GM19438 (cell line): ENCODE measurements at regions not wholly inside any gene's neighbourhood (a gene's known extent, or its start where the extent isn't known, plus 50 kb on each side); places are given as distances from the start of the nearest gene placed in this dataset.
"Not testable (repeated sequence)": the region's sequence is repeated elsewhere in the genome, so short reads cannot be mapped to it uniquely, and the experiment has no call there.

Source experiments
- ATAC-seq: cut with Tn5 transposase; IDR thresholded peaks from one replicate; pipeline ENCODE4 v1.9.1; 2021; ENCODE audit warnings: low read depth; ENCODE audit not compliant: unreplicated experiment

GRCh38 chr3:5775100-5775499 lies 587.6 kb downstream of the EDEM1 start:
- ATAC-seq, result not testable (repeated sequence)

- ATAC-seq, result no peak
These were observed 597.2 kb downstream of the EDEM1 start for GRCh38 chr3:5784690-5785089.

GRCh38 chr3:5787861-5788488 lies 600.5 kb downstream of the EDEM1 start:
- ATAC-seq, result no peak

GRCh38 chr3:5788496-5788895 lies 601.0 kb downstream of the EDEM1 start:
- ATAC-seq, result no peak

- ATAC-seq, result no peak
These were observed 604.1 kb downstream of the EDEM1 start for GRCh38 chr3:5791558-5791957.

- no peak for ATAC-seq
These were observed 609.0 kb downstream of the EDEM1 start for GRCh38 chr3:5796541-5796940.

- no peak for ATAC-seq
These were observed 611.3 kb downstream of the EDEM1 start for GRCh38 chr3:5798809-5799208.

GRCh38 chr3:5799398-5799797 lies 611.9 kb downstream of the EDEM1 start:
- ATAC-seq, result no peak

- no peak for ATAC-seq
These were observed 613.5 kb downstream of the EDEM1 start for GRCh38 chr3:5800965-5801364.

- ATAC-seq, result no peak
These were observed 618.7 kb downstream of the EDEM1 start for GRCh38 chr3:5806192-5806591.

GRCh38 chr3:5809586-5810246 lies 622.2 kb downstream of the EDEM1 start:
- ATAC-seq, result no peak

- no peak for ATAC-seq
These were observed 623.5 kb downstream of the EDEM1 start for GRCh38 chr3:5811016-5811415.

GRCh38 chr3:5813521-5813920 lies 626.0 kb downstream of the EDEM1 start:
- ATAC-seq, result no peak

- no peak for ATAC-seq
These were observed 635.3 kb downstream of the EDEM1 start for GRCh38 chr3:5822843-5823242.

- ATAC-seq, result no peak
These were observed 639.0 kb downstream of the EDEM1 start for GRCh38 chr3:5826467-5826866.

GRCh38 chr3:5828251-5828650 lies 640.7 kb downstream of the EDEM1 start:
- no peak for ATAC-seq

- no peak for ATAC-seq
These were observed 652.5 kb downstream of the EDEM1 start for GRCh38 chr3:5840056-5840455.

GRCh38 chr3:5841599-5841998 lies 654.1 kb downstream of the EDEM1 start:
- ATAC-seq, result no peak

- ATAC-seq, result no peak
These were observed 658.8 kb downstream of the EDEM1 start for GRCh38 chr3:5846261-5846660.

GRCh38 chr3:5861151-5861550 lies 673.6 kb downstream of the EDEM1 start:
- ATAC-seq, result no peak

GRCh38 chr3:5874931-5875341 lies 687.4 kb downstream of the EDEM1 start:
- no peak for ATAC-seq

GRCh38 chr3:5888851-5889250 lies 701.3 kb downstream of the EDEM1 start:
- ATAC-seq, result no peak
